ENCODE measurements at regions not wholly inside any gene's neighbourhood (a gene's known extent, or its start where the extent isn't known, plus 50 kb on each side); places are given as distances from the start of the nearest gene placed in this dataset.

DNA sequence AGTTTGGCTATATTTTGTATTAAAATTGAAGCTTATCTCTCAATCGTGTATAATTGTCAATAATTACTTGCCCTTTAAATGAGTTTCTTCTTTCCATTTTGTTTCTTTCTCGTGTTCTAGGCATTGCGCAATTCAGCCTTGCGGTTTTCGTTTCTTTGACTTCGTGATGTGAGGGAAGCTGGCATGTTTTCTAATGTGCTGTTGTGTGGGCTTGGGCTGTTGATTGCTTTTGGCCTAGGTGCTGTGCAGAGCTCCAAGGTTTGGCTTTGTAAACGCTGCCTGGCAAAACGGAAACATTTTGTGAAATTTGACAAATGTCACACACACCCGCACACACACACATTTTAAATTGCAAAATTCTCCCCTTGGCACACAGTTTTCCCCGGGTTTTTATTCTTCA is 242.6 kb upstream of the TCF4 start:
- Histone ChIP-seq H2AFZ (ENCODE audit: low read depth, low read length) (no peak overlapping the region), H3K4me3 (ENCODE audit: low read depth in 1 of 2, low read length in 2 of 2) (no peak overlapping the region), H3K27ac (ENCODE audit: low read length) (no peak overlapping the region), H3K9me3 (ENCODE audit: insufficient read depth, low read length, severe bottlenecking) (no peaks in the 10 kb centered on the region), H3K4me2 (ENCODE audit: insufficient read depth, low read length) (no peak overlapping the region), H3K27me3 (ENCODE audit: insufficient read depth, low read length, poor library complexity) (no peaks in the 10 kb centered on the region), H3K79me2 (ENCODE audit: insufficient read depth, low read length) (no peaks in the 10 kb centered on the region), H3K36me3 (ENCODE audit: insufficient read depth, low read length) (no peaks in the 10 kb centered on the region), H4K20me1 (ENCODE audit: insufficient read depth, low read length) (no peaks in the 10 kb centered on the region), H3K4me1 (ENCODE audit: insufficient read depth, low read length) (no peaks in the 10 kb centered on the region), H3K9ac (ENCODE audit: low read depth, low read length) (no peak overlapping the region)
- TF ChIP-seq, protein P1, sequence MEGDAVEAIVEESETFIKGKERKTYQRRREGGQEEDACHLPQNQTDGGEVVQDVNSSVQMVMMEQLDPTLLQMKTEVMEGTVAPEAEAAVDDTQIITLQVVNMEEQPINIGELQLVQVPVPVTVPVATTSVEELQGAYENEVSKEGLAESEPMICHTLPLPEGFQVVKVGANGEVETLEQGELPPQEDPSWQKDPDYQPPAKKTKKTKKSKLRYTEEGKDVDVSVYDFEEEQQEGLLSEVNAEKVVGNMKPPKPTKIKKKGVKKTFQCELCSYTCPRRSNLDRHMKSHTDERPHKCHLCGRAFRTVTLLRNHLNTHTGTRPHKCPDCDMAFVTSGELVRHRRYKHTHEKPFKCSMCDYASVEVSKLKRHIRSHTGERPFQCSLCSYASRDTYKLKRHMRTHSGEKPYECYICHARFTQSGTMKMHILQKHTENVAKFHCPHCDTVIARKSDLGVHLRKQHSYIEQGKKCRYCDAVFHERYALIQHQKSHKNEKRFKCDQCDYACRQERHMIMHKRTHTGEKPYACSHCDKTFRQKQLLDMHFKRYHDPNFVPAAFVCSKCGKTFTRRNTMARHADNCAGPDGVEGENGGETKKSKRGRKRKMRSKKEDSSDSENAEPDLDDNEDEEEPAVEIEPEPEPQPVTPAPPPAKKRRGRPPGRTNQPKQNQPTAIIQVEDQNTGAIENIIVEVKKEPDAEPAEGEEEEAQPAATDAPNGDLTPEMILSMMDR (IDR thresholded peaks at IDR 0.05; ENCODE audit: borderline replicate concordance, extremely low read depth, low read length, poor library complexity, severe bottlenecking) = no peak
- no peak for TF ChIP-seq EZH2 (IDR thresholded peaks at IDR 0.05; ENCODE audit: borderline replicate concordance, low read depth, low read length, severe bottlenecking)
- ATAC-seq (ENCODE audit: insufficient read depth, low read depth) = no peak
- no peak for DNase-seq

DNA sequence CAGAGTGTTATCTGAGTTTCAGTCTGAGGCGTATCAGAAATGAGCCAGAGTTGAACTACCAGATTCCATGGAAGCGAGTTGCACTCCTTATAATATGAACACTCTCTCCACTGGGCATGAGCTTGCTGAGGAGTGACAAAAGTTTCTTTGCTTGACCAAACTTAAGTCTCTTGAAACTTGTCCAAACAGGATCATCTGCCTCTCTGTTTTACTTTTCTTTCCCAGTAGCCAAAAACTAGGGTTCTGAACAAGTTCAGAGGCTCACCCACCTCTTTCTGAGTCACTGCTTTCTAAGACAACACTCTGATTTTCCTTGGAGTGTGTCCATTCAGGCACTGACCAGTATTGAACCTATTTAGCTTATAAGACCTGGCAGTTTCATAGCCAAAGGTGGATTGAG is 233.2 kb upstream of the TCF4 start:
- no peak overlapping the region for H3K4me3 ChIP-seq (ENCODE audit: low read depth in 1 of 2, low read length in 2 of 2)
- H3K79me2 ChIP-seq (ENCODE audit: insufficient read depth, low read length) = no peaks in the 10 kb centered on the region
- no peak for ATAC-seq (ENCODE audit: insufficient read depth, low read depth)
- DNase-seq = no peak
- no peaks in the 10 kb centered on the region for H3K9me3 ChIP-seq (ENCODE audit: insufficient read depth, low read length, severe bottlenecking)
- no peak overlapping the region for H3K9ac ChIP-seq (ENCODE audit: low read depth, low read length)
- no peaks in the 10 kb centered on the region for H4K20me1 ChIP-seq (ENCODE audit: insufficient read depth, low read length)
- H2AFZ ChIP-seq (ENCODE audit: low read depth, low read length) = no peak overlapping the region
- H3K4me1 ChIP-seq (ENCODE audit: insufficient read depth, low read length) = no peaks in the 10 kb centered on the region
- H3K4me2 ChIP-seq (ENCODE audit: insufficient read depth, low read length) = no peak overlapping the region
- H3K27me3 ChIP-seq (ENCODE audit: insufficient read depth, low read length, poor library complexity) = no peaks in the 10 kb centered on the region
- no peak overlapping the region for H3K27ac ChIP-seq (ENCODE audit: low read length)
- no peak for TF ChIP-seq EZH2 (IDR thresholded peaks at IDR 0.05; ENCODE audit: borderline replicate concordance, low read depth, low read length, severe bottlenecking)
- TF ChIP-seq, protein P1 (IDR thresholded peaks at IDR 0.05; ENCODE audit: borderline replicate concordance, extremely low read depth, low read length, poor library complexity, severe bottlenecking) = no peak
- H3K36me3 ChIP-seq (ENCODE audit: insufficient read depth, low read length) = no peaks in the 10 kb centered on the region

DNA sequence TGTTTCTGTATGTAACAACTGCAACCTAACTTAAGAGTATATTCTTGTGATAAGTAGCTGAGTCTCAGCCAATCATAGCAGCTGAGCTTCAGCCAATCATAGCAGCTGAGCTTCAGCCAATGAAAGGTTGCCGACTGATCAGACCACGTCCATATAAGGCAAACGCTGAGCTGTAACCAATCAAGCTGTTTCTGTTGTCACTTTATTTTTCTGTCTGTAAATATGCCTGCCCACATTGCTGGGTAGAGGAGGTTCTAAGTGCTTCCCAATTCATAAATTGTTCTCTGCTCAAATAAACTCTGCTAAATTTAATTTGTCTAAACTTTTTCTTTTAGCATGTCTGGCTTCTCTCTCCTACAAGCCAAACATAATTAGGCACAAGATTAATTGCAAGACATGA is 231.5 kb upstream of the TCF4 start:
- TF ChIP-seq, protein P1 (IDR thresholded peaks at IDR 0.05; ENCODE audit: borderline replicate concordance, extremely low read depth, low read length, poor library complexity, severe bottlenecking) = no peak
- TF ChIP-seq EZH2 (IDR thresholded peaks at IDR 0.05; ENCODE audit: borderline replicate concordance, low read depth, low read length, severe bottlenecking) = no peak
- H3K4me2 ChIP-seq (ENCODE audit: insufficient read depth, low read length) = no peak overlapping the region
- ATAC-seq (ENCODE audit: insufficient read depth, low read depth) = no peak
- no peak overlapping the region for H3K27ac ChIP-seq (ENCODE audit: low read length)
- DNase-seq = no peak
- H3K4me1 ChIP-seq (ENCODE audit: insufficient read depth, low read length) = no peaks in the 10 kb centered on the region
- H3K9me3 ChIP-seq (ENCODE audit: insufficient read depth, low read length, severe bottlenecking) = no peaks in the 10 kb centered on the region
- H3K27me3 ChIP-seq (ENCODE audit: insufficient read depth, low read length, poor library complexity) = no peaks in the 10 kb centered on the region
- no peak overlapping the region for H2AFZ ChIP-seq (ENCODE audit: low read depth, low read length)
- no peak overlapping the region for H3K9ac ChIP-seq (ENCODE audit: low read depth, low read length)
- H4K20me1 ChIP-seq (ENCODE audit: insufficient read depth, low read length) = no peaks in the 10 kb centered on the region
- no peak overlapping the region for H3K4me3 ChIP-seq (ENCODE audit: low read depth in 1 of 2, low read length in 2 of 2)
- H3K36me3 ChIP-seq (ENCODE audit: insufficient read depth, low read length) = no peaks in the 10 kb centered on the region
- H3K79me2 ChIP-seq (ENCODE audit: insufficient read depth, low read length) = no peaks in the 10 kb centered on the region

DNA sequence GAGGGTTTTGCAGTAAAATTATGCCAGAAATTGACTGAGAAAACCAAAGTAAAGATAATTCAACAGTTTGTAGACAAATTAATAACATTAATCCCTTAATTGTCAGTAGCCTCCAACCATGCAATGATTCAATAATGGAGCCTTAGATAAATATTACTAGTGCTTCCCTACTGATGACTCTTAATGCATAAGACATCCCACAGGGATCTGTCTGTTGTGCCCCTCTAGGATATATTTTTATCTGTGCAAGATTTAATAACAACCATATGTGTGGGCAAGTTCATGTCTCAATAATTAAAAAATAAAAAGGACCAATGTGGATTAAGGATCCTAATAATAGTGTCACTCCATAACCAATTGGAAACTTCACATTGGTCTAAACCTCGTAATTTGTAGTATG is 230.3 kb upstream of the TCF4 start:
- DNase-seq = no peak
- no peak overlapping the region for H3K4me2 ChIP-seq (ENCODE audit: insufficient read depth, low read length)
- TF ChIP-seq, protein P1 (IDR thresholded peaks at IDR 0.05; ENCODE audit: borderline replicate concordance, extremely low read depth, low read length, poor library complexity, severe bottlenecking) = no peak
- TF ChIP-seq EZH2 (IDR thresholded peaks at IDR 0.05; ENCODE audit: borderline replicate concordance, low read depth, low read length, severe bottlenecking) = no peak

More for the DNA sequence above, 230.3 kb upstream of the TCF4 start:
- no peak for ATAC-seq (ENCODE audit: insufficient read depth, low read depth)
- no peaks in the 10 kb centered on the region for H3K79me2 ChIP-seq (ENCODE audit: insufficient read depth, low read length)
- no peaks in the 10 kb centered on the region for H3K27me3 ChIP-seq (ENCODE audit: insufficient read depth, low read length, poor library complexity)
- H3K4me1 ChIP-seq (ENCODE audit: insufficient read depth, low read length) = no peaks in the 10 kb centered on the region
- H4K20me1 ChIP-seq (ENCODE audit: insufficient read depth, low read length) = no peaks in the 10 kb centered on the region
- no peak overlapping the region for H3K27ac ChIP-seq (ENCODE audit: low read length)
- no peak overlapping the region for H2AFZ ChIP-seq (ENCODE audit: low read depth, low read length)
- no peaks in the 10 kb centered on the region for H3K36me3 ChIP-seq (ENCODE audit: insufficient read depth, low read length)
- no peaks in the 10 kb centered on the region for H3K9me3 ChIP-seq (ENCODE audit: insufficient read depth, low read length, severe bottlenecking)
- no peak overlapping the region for H3K4me3 ChIP-seq (ENCODE audit: low read depth in 1 of 2, low read length in 2 of 2)
- H3K9ac ChIP-seq (ENCODE audit: low read depth, low read length) = no peak overlapping the region
